DMS 273 (cell line): ENCODE measurements at regions not wholly inside any gene's neighbourhood (a gene's known extent, or its start where the extent isn't known, plus 50 kb on each side); places are given as distances from the start of the nearest gene placed in this dataset.
"Not testable (repeated sequence)": the region's sequence is repeated elsewhere in the genome, so short reads cannot be mapped to it uniquely, and the experiment has no call there.

Experiments used
- DNase-seq: peaks from one replicate; lab custom pipeline; 2025; ENCODE audit not compliant: unreplicated experiment; lab: John Stamatoyannopoulos, UW

DNA sequence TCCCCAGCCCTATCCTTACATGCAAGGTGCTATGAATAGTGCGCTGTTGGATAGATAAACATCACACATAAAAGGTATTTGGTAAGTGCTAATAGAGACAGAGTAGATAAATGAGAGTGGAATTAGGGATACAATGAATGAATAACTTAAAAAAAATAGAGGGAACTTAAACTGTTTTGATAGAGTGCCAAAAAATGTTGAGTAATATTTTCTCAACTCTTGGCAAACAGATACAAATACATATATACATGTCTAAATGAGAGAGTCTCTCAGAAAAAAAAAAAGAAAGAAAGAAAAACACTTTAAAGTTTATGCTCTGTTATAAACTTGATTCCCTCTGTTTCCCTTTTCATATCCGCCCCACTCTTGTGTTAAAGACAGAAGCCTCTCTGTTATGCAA, 667.4 kb downstream of the ROBO2 start:
- no peak for DNase-seq

DNA sequence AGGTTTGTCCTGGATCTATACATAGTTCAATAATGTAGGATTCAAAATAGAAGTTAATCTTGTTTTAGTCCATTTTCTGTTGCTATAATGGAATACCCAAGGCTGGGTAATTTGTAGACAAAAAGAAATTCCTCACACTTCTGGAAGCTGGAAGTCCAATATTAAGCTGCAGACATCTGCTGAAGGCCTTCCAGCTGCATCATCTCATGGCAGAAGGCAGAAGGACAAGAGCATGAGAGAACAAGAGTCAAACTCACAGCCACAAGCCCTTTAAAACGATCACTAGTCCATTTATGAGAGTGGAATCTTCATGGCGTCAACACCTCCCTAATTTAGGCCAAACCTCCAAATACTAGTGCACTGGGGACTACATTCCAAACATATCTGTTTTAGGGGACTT, 669.3 kb downstream of the ROBO2 start:
- DNase-seq = no peak

DNA sequence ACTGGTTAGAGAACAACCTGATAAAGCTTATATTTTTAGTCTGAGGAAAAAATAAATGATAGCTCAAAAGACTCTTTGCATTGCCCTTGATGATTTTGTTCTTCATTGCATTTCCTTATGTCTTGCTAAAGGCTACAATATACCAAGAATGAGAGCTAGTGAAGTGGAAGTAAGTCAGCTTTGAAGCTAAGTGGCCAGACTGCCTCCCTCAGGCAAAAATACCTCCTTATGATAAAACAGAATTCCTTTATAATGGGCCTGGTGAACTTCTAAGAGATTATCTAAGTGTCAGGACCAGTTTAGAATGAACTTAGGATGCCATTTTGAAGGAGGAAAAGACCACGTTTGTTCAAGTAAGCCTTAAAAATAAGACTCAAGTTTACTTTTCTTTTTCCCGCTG, 678.4 kb downstream of the ROBO2 start:
- no peak for DNase-seq

DNA sequence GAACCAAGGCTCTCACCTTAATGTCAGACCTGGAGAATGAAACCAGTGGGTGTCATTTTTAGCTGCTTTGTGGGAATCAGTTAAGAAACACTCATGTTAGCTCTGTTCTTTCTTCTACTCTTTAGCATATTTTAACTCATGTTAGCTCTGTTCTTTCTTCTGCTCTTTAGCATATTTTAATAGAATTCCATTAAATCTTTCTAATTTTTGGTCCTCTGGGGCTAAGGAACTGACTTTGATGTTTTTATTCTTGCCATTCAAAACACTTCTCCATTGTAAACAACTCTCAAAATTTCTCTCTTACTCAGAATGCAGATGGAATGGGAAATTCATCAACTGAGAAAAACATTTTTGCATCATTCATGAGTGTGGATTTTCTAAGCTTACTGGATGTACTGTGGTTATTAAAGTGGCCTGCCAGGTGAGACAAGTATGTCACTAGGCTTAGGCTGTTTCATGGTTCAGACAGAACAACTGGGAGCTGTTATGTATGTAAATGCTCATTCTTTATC, 680.6 kb downstream of the ROBO2 start:
- no peak for DNase-seq

DNA sequence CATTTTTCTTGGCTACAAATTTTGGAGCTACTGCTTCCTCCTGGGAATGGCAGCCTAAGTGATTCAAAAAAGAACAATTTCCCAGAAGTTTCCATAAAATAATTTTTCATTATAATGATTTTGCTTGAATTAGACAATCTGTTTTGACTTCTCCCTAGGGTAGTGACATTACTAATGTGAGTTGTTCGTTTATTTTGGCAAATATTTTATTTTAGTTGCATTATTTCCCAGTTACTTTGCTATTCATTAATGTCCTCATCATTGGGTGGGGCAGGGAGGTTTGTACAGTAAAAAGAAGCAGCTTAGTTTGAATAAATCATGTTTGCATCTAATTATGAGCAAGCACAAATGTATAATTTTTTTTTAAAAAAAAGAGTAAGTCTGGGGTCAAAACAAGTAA, 686.6 kb downstream of the ROBO2 start:
- no peak for DNase-seq

DNA sequence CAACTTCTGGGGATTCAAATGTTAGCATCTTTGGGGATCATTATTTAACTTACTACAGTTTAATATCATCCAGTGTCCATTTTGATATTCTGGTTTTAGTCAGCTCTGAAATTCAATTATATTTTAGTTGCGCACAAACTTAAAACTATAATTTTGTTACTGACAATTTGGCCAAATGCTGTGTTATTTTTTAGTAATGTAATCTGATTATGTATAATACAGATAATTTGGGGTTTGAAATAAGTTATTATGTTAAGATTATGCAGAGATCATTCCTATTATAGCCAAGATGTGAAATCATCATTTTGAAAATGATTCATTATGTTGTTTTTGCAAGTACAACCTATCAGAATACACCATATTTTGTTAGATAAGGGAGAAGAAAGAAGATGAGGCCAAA, 706.1 kb downstream of the ROBO2 start:
- DNase-seq = no peak

DNA sequence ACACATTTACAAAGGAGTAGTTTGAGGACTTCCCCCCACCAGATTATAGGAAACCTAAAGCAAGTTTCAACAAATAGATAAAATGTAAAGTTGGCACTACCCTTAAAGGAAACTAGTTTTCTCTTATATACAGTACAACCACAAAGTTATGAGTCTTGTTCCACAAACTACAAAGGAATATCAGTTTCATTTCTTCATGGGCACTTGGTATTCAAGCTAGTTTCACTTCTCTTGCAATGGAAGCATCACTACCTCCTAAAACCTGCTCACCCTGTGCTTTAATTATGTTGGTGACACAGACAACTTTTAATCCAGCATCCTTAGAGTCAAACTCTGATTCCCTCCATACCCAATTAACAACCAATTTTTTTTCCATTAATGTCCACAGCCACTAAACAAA, 707.0 kb downstream of the ROBO2 start:
- no peak for DNase-seq

DNA sequence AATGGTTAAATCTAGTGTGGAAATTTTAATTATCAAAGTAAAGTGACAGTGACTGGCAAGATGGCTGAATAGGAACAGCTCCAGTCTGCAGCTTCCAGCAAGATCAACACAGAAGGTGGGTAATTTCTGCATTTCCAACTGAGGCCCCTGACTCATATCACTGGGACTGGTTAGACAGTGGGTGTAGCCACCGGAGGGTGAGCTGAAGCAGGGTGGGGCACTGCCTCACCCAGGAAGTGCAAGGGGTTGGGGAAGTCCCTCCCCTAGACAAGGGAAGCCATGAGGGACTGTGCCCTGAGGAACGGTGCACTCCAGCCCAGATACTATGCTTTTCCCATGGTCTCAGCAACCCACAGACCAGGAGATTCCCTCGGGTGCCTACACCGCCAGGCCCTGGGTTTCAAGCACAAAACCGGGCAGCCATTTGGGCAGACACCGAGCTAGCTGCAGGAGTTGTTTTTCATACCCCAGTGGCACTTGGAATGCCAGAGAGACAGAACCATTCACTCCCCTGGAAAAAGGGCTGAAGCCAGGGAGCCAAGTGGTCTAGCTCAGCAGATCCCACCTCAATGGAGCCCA, 716.6 kb downstream of the ROBO2 start:
- DNase-seq = not testable (repeated sequence)

DNA sequence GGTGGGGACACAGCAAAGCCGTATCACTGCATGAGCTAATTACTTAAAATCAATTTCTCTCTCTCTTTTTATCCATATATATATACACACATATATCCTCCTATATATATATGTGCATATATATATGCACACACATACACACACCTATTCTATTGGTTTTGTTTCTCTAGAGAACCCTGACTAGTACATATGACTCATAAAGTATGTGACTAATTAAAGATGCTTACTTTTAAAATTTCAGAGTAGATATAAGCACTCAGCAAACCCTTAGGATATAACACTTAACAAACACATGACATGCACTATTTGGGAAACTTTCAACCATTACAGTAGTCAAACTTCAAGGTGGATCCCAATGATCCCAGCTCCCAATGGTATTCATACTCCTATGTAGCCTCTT, 732.6 kb downstream of the ROBO2 start:
- DNase-seq = no peak

DNA sequence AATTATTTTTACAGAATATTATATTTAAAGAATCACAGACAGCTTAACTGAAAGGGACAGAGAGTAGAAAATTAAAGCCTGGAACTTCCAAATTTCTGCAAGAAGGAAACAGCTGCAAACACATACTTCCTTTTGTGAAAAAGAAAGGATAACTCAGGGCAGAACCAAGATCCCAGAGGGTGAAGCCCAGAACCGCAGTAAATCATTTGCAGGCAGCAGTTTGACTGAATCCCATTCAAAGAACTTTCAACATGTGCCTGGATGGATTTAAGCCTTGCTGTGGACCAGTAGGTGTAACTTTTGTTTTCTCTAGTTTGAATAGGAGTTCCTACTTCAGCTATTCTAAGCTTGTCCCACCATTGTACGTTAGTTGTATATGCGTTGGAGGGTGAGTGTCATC, 733.2 kb downstream of the ROBO2 start:
- DNase-seq = no peak

DNA sequence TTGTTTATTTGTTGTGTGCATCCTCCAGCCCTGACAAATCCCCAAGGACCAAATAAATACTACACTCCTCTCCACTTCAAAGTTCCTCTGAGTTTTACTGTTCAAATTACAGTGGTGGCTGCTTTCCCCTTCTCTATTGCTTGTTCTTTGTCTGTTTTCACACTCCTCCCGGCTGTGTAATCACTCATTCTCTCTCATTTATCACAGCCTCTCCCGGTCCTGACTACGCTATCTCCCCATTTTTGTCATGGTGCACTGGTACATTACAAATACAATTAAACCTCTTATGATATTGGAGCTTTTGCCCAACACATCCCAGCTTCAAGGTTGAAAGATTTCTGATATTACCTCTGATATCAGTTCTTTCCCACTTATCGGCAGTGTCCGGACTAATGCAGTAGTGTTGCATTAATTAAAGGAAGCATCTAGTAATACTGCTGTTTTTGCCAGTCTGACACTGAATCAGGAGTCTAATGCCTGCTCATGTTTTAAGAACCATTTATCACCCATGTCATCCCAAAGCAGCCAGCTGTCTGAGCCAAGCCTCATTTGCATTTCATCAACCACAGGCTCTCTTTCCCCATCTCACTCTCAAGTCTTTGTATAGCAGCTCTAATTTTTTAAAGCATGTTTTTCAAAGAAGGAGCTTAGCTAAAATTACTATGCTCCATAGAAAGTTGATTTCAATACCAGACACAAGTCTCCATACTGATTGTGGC, 740.5 kb downstream of the ROBO2 start:
- DNase-seq = peak; percentile 46

DNA sequence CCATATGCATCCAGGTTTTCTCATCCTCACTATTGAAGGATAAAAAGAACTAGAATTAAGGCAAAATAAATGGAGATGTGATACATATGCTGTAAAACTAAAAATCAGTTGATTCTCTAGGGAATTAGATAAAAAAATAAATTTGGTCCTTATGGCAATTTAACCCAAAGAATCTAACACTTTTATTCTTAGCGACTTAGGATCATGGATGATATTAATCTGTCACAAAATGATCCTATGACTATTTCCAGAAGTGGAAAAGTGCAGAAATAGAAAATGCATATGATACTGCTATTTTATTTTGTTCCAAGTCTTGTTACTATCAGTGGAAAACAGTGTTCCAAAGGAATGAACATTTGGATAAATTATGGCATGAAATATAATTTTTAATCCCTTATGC, 746.3 kb downstream of the ROBO2 start:
- no peak for DNase-seq

DNA sequence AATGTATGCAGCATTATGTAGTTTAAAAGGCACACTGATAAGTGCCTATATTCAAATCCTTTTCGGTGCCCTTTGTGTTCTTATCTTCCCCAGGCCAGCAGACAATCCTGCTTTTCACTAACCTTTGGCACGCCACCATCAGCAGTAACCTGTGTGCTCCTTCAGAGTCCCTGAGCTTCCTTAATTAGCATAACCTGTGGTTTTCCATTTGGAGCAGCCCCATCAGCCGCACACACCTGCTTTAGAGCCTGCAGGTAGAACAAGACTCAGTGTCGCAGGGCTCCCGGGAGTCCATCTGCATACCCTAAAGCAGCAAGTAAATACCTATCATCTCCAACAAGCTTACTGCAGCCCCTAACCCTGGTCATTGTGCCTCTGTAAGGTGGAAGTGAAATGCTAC, 755.1 kb downstream of the ROBO2 start:
- no peak for DNase-seq

DNA sequence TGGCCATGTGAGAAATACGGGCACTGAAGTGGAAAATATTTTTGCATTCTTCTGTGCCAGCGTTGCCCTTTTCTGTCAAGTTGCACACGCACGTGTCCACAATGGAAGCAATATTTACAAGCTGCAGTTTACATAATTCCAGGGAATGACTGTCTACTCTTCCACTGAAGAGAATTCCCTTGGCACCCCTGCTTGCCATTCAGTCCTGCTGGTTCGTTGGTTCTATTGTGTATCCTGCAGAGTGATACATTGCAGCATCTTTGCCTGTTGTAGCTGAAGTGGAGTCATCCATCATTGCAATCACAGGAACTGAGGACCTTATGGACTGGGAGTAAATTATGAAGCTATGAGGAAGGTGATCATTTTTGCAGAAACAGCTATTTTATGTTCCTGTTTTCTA, 759.4 kb downstream of the ROBO2 start:
- DNase-seq = no peak

DNA sequence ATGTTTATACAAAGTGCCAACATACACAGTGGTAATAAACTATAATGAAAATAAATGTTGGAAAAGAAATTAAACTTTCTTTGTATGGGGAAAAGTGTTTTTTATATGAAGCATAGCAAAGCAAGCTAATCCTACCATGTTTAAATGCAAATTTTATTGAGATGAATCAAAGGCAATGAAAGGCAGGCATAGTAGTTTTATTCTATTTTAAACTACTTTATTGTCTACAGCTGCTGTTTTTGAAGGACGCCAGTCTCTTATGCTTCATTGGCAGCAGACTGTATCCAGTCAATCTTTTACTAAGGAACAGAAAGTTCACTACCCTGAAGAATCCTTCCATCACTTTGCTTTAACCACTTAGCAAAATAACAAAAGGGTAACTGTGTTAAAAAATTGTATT, 761.0 kb downstream of the ROBO2 start:
- no peak for DNase-seq

DNA sequence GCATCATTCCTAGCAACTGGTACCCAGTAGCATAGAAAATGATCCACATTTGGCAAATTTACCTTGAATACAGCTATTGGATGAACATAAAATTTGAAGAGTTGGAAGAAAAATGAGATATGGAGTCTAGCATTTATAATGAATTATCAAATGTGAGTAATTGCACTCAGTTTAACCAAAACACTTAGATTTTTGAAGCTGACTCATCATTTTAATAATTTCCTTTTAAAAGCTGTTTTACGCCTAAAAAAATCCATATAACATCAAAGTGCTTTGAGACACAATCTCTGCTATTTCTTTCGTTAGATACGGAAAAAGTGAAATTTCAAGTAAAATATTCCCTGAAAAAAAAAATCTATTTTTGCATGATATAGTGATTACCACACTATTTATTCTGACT, 767.4 kb downstream of the ROBO2 start:
- DNase-seq = no peak

DNA sequence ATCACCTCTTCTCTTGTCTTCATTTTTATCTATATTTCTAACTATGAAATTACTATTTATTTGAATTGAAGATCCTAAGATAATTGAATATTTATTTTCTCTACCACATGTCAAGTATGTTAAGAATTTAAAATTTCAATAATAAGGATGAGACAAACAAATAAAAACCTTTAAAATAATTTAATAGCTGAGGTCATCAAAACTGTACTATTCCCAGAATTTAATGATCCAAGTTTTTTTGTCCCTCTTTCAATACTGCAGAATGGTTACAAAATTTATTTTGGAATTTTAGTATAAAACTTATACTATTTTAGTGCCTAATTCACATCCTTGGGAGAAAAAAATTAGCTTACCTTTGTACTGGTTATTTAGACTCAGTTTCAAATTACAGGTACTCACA, 774.9 kb downstream of the ROBO2 start:
- no peak for DNase-seq

DNA sequence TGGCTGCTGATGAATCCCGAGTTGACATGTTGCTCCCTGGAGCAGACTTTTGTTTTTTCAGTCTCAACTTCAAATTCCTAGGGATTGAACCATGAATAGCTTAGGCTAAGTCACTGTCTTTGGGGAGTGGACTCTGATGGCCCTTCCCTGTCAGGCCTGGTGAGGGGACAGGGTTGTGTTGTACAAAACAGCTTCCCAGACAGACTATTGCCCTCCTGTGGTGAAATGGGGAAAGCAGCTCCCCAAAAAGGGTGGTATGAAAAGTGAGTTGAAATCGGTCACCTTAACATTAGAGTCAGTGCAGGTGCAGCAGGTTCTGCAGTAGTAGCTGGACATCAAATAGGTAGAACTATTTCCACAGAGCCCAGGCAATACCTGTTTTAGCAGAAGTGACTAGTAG, 775.6 kb downstream of the ROBO2 start:
- DNase-seq = peak; percentile 13

DNA sequence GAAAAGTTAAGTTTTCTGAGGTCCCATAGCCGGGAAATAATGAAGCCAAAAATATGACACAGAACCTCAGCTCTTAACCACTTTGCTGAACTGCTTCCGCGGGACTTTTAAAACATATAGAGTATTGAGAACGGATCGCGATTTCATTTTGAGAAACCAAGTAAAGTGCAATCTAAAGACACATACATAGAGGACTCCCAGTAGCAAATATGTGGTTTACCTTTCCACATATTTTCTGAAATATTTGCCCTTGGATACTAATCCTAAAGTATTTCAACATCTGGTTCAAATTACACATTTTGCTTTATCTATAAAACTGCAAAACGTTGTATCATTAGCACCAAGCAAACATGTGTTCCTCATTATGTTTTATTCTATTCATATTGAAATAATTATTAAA, 776.5 kb downstream of the ROBO2 start:
- DNase-seq = no peak

DNA sequence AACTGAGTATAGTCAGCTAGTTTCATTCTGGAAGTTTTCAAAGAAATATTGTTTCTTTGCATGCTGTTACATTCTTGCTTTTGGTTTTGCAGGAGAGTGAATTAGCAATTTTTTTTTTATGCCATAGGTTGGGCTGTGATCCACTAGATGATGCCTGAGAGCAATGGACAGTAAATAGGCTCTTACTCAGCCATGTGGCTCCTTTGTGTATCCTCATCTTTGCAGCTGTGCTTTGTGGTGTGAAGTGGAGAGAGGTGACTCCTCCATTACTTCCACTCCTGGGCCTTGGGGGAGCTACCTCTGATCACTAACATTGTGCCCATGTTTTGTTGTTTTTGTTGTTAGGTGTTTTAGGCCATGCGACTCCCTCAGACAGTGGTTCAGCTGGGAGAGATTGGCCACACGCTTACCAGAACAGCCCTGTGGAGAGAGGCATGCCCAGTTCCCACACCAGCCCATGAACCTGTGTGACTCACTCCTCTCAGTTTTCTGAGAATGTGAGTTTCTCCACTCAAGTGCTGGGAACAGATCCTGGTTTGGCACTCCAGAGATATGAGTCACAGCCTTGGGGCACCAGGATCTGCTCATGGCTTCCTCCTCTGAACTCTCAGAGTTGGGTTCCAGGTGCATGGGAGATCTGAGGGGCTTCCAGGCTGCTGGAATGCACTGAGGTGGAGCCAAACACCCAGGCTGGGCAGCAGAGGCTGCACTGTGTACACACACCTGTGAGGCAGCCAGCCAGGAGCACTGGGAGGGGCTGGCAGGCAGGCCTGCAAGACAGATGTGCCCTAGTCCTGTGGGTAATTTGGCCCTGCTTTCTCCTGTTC, 785.3 kb downstream of the ROBO2 start:
- DNase-seq = no peak

DNA sequence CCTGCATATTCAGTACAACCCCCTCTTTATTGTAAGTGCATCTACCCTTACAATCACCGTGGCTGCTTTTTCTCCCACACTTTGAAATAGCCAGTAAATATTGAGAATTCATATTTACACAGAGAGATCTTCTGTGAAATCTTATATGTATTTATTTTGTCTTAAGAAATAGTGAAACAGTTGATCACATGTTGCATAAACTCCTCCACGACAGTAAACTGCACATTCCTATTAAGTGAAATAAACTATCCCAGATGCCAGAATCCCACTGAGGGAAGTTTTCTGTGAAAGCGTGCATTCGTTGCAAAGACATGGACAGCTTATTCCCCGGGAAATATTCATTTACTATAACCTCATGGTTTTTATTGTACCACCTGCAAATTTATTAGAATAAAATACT, 796.0 kb downstream of the ROBO2 start:
- no peak for DNase-seq

DNA sequence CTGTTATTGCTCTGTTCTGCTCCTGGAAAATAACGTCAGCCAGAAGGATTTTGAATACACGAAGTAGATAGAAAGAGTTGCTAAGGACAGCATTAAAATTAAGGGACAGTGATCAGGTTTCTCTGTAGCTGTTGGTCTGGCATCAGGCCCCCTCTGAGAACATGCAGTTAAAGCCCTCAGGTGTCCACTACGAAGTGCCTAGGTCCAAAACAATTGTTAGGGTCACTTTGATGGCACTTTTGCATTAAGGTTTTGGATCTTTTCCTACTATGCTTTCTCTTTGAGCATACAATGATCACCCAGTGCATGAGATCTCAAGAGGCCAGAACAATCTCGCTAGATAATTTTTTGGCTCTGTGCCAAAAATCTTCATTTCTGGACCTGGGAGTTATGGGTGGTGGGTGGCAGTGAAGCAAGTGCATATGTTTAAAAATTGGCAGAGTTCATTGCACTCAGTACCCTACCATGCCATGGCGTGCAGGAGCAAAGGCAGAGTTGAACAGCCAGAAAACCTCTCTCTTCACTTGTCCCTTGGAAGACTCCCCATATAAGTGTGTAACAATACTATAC, 797.6 kb downstream of the ROBO2 start:
- DNase-seq = peak; percentile 1
